T-helper 17 cell (primary cell): ENCODE measurements at regions not wholly inside any gene's neighbourhood (a gene's known extent, or its start where the extent isn't known, plus 50 kb on each side); places are given as distances from the start of the nearest gene placed in this dataset.
"Not testable (repeated sequence)": the region's sequence is repeated elsewhere in the genome, so short reads cannot be mapped to it uniquely, and the experiment has no call there.

ENCODE experiments used
- ATAC-seq: fragments of 150-1000 bp; cut with Tn5 transposase; 2 replicates; pipeline ENCODE4 v1.10.0; 2021; ENCODE audit warnings: mild to moderate bottlenecking, moderate library complexity
- DNase-seq, 3 donors: peaks; one replicate each; pipeline versions ENCODE4 v3.0.0 to v3.0.0-alpha.2; 2020 to 2021
- H3K9me3 ChIP-seq: one replicate; pipeline ENCODE4 v1.7.0; 2013; ENCODE audit warnings: low read length, mild to moderate bottlenecking; ENCODE audit not compliant: control insufficient read depth, poor library complexity, severe bottlenecking
- H3K27ac Mint-ChIP-seq: one replicate; pipeline ENCODE4 v1.8.0; 2022; ENCODE audit warnings: mild to moderate bottlenecking, moderate library complexity, mixed read lengths
- H3K27me3 Mint-ChIP-seq: one replicate; pipeline ENCODE4 v1.8.0; 2022; ENCODE audit warnings: mixed read lengths
- H3K36me3 Mint-ChIP-seq: one replicate; pipeline ENCODE4 v1.8.0; 2022; ENCODE audit warnings: low read depth, mixed read lengths
- H3K4me1 Mint-ChIP-seq: one replicate; pipeline ENCODE4 v1.8.0; 2022; ENCODE audit warnings: mild to moderate bottlenecking, mixed read lengths
- H3K4me3 Mint-ChIP-seq: one replicate; pipeline ENCODE4 v1.8.0; 2022; ENCODE audit warnings: mild to moderate bottlenecking, moderate library complexity, mixed read lengths

GRCh38 chr10:21034770-21035169, 137.7 kb upstream of the NEBL start:
- H3K27me3 Mint-ChIP-seq, H3K9me3 ChIP-seq, ATAC-seq, H3K4me1 Mint-ChIP-seq, H3K27ac Mint-ChIP-seq, H3K36me3 Mint-ChIP-seq, H3K4me3 Mint-ChIP-seq, DNase-seq: not testable (repeated sequence)

- H3K4me3 Mint-ChIP-seq = no peak overlapping the region
- DNase-seq = no peak
- peaks cover 4% of the 10 kb centered on the region for H3K27me3 Mint-ChIP-seq
- no peak overlapping the region for H3K27ac Mint-ChIP-seq
- no peak for ATAC-seq
- H3K9me3 ChIP-seq = no peaks in the 10 kb centered on the region
- H3K36me3 Mint-ChIP-seq = peaks cover 2% of the 10 kb centered on the region
- no peaks in the 10 kb centered on the region for H3K4me1 Mint-ChIP-seq
Observed at GRCh38 chr10:21034241-21034640, 137.1 kb upstream of the NEBL start.

DNA sequence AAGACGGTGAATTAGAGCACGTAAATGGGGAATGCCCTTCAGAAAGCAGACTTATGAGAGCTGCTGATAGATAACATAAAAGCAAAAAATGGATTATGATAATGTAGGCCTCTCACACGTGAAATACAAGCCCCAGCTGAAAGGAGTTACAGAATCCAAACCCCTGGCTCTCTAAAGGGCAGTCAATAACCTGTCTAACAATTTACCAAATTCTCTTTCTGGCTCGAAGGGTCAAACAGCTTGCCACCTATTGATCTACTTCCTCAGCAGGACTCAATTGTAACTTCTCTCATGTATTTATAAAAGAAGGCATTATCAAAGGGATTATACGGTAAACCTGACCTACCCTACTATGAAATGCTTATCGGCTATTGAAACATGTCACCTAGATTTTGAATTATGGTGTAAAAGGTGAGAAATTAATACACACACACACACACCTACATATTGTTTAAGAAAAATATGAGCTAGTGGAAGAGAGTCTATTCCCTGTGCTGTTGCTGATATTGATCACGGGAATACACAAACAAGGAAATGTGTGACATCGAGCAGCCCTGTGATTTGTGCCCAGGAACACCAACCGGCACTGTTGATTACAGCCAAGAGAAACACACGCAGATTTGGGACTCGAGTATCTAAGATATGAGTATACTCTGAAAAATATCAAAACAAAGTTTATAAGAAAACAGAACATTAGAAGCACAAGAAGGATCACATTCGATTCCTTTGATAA, 135.6 kb upstream of the NEBL start:
- H3K36me3 Mint-ChIP-seq = peaks cover 2% of the 10 kb centered on the region
- ATAC-seq (no peak), DNase-seq (no peak)
- H3K27me3 Mint-ChIP-seq = peaks cover 4% of the 10 kb centered on the region
- H3K4me3 Mint-ChIP-seq = no peak overlapping the region
- H3K9me3 ChIP-seq = no peaks in the 10 kb centered on the region
- H3K27ac Mint-ChIP-seq = no peak overlapping the region
- no peaks in the 10 kb centered on the region for H3K4me1 Mint-ChIP-seq

DNA sequence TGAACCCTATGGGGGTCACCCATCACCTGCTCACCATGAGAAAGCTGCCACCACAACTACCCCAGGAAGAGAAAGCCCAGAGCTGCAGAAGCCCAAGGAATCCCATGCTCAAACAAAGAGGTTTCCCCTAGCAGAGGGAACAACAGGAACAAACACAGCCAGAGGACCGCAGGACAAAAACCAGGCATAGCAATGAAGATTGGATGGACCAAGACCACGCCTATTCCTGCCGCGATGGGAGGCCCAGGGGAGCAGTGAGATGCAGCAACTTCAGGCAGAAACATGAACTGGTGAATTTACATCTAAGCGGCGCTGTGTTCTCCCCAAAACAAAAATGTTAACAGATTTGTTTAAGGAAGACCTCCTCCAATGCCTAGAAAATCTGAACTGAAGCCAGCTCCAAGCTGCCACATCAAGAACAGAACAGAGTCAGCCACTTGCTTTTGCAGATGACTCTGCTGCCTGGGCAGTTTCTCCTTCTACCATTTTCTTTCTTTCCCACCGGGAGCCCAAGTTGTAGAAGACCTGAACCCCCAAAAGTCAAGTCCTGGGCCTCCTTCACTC, 134.2 kb upstream of the NEBL start:
- no peaks in the 10 kb centered on the region for H3K4me1 Mint-ChIP-seq
- no peak for ATAC-seq
- peaks cover 4% of the 10 kb centered on the region for H3K27me3 Mint-ChIP-seq

GRCh38 chr10:21030091-21030490, 133.0 kb upstream of the NEBL start:
- H3K9me3 ChIP-seq = no peaks in the 10 kb centered on the region
- no peaks in the 10 kb centered on the region for H3K27me3 Mint-ChIP-seq
- H3K4me3 Mint-ChIP-seq = no peak overlapping the region
- H3K36me3 Mint-ChIP-seq = no peaks in the 10 kb centered on the region
- no peak overlapping the region for H3K27ac Mint-ChIP-seq
- H3K4me1 Mint-ChIP-seq = no peaks in the 10 kb centered on the region
- ATAC-seq = no peak
- DNase-seq = no peak

More for the DNA sequence above, 134.2 kb upstream of the NEBL start:
- DNase-seq = no peak
- Mint-ChIP-seq H3K36me3 (peaks cover 2% of the 10 kb centered on the region), H3K4me3 (no peak overlapping the region), H3K27ac (no peak overlapping the region)
- no peaks in the 10 kb centered on the region for H3K9me3 ChIP-seq

DNA sequence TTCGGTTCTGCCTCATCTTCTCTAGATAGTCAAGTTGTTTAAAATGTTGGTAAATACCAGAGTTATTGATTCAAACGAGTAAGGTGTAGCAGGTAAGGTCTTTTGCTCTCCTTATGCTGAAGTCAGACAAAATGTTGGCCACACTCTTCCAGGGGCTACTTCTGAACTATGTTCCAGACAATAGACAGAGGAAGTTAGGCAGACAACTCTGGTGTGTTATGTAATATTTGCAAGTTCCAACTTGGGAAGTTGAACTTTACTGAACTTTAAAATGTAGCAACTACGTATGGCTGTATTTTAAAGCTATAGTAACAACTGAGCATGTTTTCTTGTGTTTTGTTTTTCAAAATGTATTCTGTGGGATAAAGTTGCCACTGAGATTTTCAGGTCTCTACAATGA, 125.7 kb upstream of the NEBL start:
- Mint-ChIP-seq H3K4me1 (no peaks in the 10 kb centered on the region), H3K4me3 (no peak overlapping the region), H3K27ac (no peak overlapping the region), H3K27me3 (no peaks in the 10 kb centered on the region), H3K36me3 (no peaks in the 10 kb centered on the region)
- H3K9me3 ChIP-seq = no peaks in the 10 kb centered on the region
- DNase-seq (no peak), ATAC-seq (no peak)

DNA sequence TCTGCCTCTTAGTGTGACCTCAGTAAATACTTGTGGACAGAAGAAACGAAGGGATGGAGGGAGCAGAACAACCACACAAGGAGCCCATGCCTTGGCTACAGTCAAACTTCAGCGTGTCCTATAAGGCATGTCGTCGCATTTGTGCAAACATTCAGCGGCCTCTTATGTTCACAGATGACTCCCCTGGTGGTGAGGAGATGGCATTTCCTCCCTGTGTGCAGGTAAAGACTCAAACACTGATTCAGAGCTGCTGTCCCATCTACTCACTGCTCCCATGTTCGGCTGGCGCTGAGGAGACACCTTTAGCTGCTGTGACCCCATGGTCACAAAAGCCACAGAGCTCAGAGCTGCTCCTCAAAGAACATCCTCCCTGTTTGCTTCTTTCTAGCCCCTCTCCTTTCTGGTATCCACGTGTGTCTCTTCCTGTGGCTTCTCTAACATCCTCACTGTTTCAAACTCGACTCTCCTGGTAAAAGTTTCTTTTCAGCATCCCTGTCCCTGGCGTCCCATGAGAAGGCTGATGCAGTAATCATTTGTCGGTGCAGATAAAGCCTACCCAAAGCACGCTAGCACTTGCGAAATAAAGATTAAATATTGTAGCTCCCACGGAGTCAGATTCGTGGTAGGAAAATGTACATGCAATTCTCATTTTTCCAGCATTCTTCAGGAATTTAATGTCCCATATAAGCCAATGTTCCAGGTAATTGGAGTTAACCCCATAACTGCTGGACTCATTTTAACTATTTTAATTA, 124.9 kb upstream of the NEBL start:
- ATAC-seq = no peak
- Mint-ChIP-seq H3K4me3 (no peak overlapping the region), H3K27me3 (no peaks in the 10 kb centered on the region), H3K4me1 (no peaks in the 10 kb centered on the region), H3K27ac (no peak overlapping the region), H3K36me3 (no peaks in the 10 kb centered on the region)
- H3K9me3 ChIP-seq = no peaks in the 10 kb centered on the region
- no peak for DNase-seq

- no peaks in the 10 kb centered on the region for H3K36me3 Mint-ChIP-seq
- no peak overlapping the region for H3K4me3 Mint-ChIP-seq
- no peak for ATAC-seq
- no peaks in the 10 kb centered on the region for H3K9me3 ChIP-seq
- DNase-seq = no peak
- H3K27ac Mint-ChIP-seq = no peak overlapping the region
- H3K27me3 Mint-ChIP-seq = no peaks in the 10 kb centered on the region
- no peaks in the 10 kb centered on the region for H3K4me1 Mint-ChIP-seq
Observed at GRCh38 chr10:21021231-21021630, 124.1 kb upstream of the NEBL start.

DNA sequence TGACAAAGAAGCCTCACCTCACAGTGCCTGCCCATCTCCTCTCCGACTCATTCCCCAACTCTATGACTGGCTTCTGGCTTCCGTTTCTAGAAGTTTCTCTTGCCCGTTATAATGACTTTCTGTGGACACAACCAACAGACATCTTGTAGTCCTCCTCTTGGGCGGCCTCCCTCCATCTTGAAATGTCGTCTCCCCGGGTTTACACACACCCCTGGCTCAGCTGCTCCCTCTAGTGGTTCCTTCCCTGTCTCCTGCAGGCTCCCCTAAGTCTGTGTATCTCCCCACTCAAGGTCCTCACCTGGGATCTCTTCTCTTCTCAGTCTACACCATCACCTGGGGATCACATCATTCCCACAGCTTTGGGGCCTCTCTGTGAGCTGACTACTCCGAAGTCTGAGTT, 123.4 kb upstream of the NEBL start:
- H3K9me3 ChIP-seq = no peaks in the 10 kb centered on the region
- no peaks in the 10 kb centered on the region for H3K36me3 Mint-ChIP-seq
- DNase-seq (no peak), ATAC-seq (no peak)
- no peak overlapping the region for H3K4me3 Mint-ChIP-seq
- H3K27me3 Mint-ChIP-seq = no peaks in the 10 kb centered on the region
- no peaks in the 10 kb centered on the region for H3K4me1 Mint-ChIP-seq
- no peak overlapping the region for H3K27ac Mint-ChIP-seq

GRCh38 chr10:21019436-21019835, 122.3 kb upstream of the NEBL start:
- no peaks in the 10 kb centered on the region for H3K9me3 ChIP-seq
- H3K4me3 Mint-ChIP-seq = no peak overlapping the region
- H3K27ac Mint-ChIP-seq = no peak overlapping the region
- ATAC-seq = no peak
- H3K36me3 Mint-ChIP-seq = no peaks in the 10 kb centered on the region
- no peaks in the 10 kb centered on the region for H3K4me1 Mint-ChIP-seq
- no peak for DNase-seq
- H3K27me3 Mint-ChIP-seq = no peaks in the 10 kb centered on the region

DNA sequence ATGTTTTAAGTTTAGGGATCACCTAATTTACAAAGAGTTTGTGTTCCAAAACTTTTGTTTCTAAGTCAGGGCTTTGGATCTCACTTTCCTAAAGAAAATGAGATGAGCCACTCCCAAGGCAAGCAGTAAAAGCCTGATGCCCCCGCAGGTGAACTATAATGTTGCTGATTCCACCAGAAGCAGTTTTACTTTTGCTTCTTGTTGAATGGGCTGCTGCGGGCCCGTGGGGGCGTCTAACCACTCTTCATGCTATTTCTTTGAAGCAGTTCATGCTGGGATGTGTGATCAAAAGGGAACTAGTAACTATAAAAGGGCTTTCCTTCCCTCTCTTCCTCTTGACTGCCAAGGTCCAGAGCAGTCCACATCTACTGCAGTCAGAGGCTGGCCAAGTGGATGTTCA, 118.7 kb upstream of the NEBL start:
- H3K9me3 ChIP-seq = no peaks in the 10 kb centered on the region
- no peak for ATAC-seq
- no peak for DNase-seq
- H3K27me3 Mint-ChIP-seq = no peaks in the 10 kb centered on the region
- no peak overlapping the region for H3K4me3 Mint-ChIP-seq
- no peak overlapping the region for H3K27ac Mint-ChIP-seq
- no peaks in the 10 kb centered on the region for H3K4me1 Mint-ChIP-seq
- H3K36me3 Mint-ChIP-seq = no peaks in the 10 kb centered on the region

DNA sequence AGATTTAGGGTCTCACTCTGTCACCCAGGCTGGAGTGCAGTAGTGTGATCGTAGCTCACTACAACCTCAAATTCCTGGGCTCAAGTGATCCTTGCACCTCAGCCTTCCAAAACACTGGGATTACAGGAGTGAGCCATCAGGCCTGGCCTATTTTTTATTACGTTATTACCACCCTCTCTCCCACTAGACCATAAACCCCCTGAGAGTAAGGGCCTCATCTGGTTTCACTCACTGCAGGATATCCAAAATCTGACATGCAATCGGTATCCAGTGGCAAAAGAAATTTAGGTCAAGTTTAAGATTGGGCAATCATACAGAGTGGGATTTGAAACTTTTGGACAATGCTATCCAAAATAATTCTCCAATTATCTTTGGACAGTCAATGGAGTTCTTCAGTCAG, 117.0 kb upstream of the NEBL start:
- H3K4me1 Mint-ChIP-seq = no peaks in the 10 kb centered on the region
- no peaks in the 10 kb centered on the region for H3K36me3 Mint-ChIP-seq
- no peaks in the 10 kb centered on the region for H3K9me3 ChIP-seq
- no peak overlapping the region for H3K4me3 Mint-ChIP-seq
- no peak for ATAC-seq
- DNase-seq = no peak
- no peak overlapping the region for H3K27ac Mint-ChIP-seq
- no peaks in the 10 kb centered on the region for H3K27me3 Mint-ChIP-seq

DNA sequence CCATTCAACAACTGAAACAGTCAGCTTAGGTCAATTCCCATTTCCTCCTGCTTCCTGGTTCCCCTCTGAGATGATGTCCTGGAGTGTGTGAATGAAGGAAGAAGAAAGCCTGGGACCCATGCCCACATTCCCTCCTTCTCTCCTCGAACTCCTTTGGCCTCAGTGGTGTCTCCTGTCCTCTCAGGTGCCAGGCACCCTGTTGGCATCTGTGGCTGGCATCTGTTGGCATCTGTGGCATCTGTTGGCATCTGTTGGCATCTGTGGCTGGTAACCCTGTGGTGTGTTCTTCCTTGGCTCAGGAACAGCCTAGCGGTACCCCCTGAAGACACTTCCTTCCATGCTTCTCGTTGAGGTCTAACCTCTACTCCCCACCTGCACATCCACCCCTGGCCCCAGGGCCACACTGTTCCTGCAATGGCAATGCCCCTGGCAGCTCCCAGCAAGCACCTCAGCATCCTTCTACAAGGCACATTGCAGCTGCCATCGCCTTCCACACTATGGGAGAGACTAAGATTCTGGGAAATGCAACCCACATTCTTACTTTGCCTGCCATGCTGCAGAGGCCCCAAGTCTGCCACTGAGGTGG, 114.4 kb upstream of the NEBL start:
- Mint-ChIP-seq H3K4me1 (no peaks in the 10 kb centered on the region), H3K27ac (no peak overlapping the region), H3K4me3 (no peak overlapping the region), H3K27me3 (peaks cover 7% of the 10 kb centered on the region), H3K36me3 (no peaks in the 10 kb centered on the region)
- ATAC-seq = no peak
- no peak for DNase-seq
- H3K9me3 ChIP-seq = no peaks in the 10 kb centered on the region
